Muscle layer of colon (tissue), 2 donors: ENCODE measurements at regions not wholly inside any gene's neighbourhood (a gene's known extent, or its start where the extent isn't known, plus 50 kb on each side); places are given as distances from the start of the nearest gene placed in this dataset.

Experiments
- H3K27ac ChIP-seq: one replicate; pipeline ENCODE4 v1.7.0; 2013; ENCODE audit warnings: low read depth, mild to moderate bottlenecking, low read length, moderate library complexity
- H3K27me3 ChIP-seq, 2 donors: one replicate each; pipeline ENCODE4 v1.7.0; 2013; ENCODE audit warnings: low read length in 2 of 2, mild to moderate bottlenecking in 2 of 2; ENCODE audit not compliant: insufficient read depth in 2 of 2, control insufficient read depth in 1 of 2
- H3K36me3 ChIP-seq: one replicate; pipeline ENCODE4 v1.7.0; 2013; ENCODE audit warnings: mild to moderate bottlenecking, low read length; ENCODE audit not compliant: insufficient read depth
- H3K4me1 ChIP-seq: one replicate; pipeline ENCODE4 v1.7.0; 2013; ENCODE audit warnings: mild to moderate bottlenecking, low read length; ENCODE audit not compliant: insufficient read depth
- H3K4me3 ChIP-seq, 2 donors: one replicate each; pipeline ENCODE4 v1.7.0; 2013; ENCODE audit warnings: low read length in 2 of 2, low read depth in 1 of 2, mild to moderate bottlenecking in 1 of 2, moderate library complexity in 1 of 2
- H3K9ac ChIP-seq: one replicate; pipeline ENCODE4 v1.7.0; 2013; ENCODE audit warnings: low read length
- H3K9me3 ChIP-seq: one replicate; pipeline ENCODE4 v1.7.0; 2013; ENCODE audit warnings: mild to moderate bottlenecking, low read length
- donor health status: abdominal sarcoma.
- donor health status: Adenocarcinoma of cecum.

DNA sequence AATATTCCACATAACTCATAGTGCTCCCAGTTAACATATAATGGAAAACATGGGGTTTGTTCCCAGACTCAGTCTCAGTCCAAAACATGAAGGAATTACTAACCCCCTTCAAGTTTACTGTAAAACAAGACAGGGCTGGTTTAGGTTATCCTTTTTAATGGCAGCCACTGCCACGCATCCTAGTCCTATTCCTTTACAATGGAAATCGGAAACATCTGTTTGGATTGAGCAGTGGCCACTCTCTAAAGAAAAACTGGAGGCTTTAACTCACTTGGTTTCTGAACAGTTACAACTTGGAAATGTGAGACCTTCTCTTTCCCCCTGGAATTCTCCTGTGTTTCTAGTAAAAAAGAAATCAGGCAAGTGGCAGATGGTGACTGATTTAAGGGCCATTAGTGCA lies 609.9 kb upstream of the ACO1 start:
- Histone ChIP-seq H3K27me3 (no peaks in the 10 kb centered on the region), H3K9me3 (no peaks in the 10 kb centered on the region), H3K27ac (no peak overlapping the region), H3K9ac (no peak overlapping the region), H3K4me3 (no peak overlapping the region), H3K4me1 (peaks cover 13% of the 10 kb centered on the region), H3K36me3 (no peaks in the 10 kb centered on the region)

DNA sequence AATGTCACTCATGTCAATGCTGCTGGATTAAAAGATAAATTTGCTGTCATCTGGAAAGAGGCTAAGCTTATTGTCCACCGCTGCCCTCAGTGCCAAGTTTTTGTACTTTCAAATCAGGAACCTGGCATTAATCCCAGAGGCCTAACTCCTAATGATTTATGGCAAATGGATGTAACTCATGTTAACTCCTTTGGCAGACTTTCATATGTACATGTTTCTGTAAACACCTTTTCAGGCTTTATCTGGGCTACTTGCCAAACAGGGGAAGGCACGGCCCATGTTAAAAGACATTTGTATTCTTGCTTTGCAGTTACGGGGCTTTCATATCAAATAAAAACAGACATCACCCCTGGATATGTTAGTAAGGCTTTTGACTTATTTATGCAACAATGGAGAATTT lies 608.0 kb upstream of the ACO1 start:
- no peaks in the 10 kb centered on the region for H3K9me3 ChIP-seq
- H3K9ac ChIP-seq: no peak overlapping the region
- peak overlapping the region; percentile 44 for H3K27ac ChIP-seq
- H3K4me3 ChIP-seq: no peak overlapping the region
- no peaks in the 10 kb centered on the region for H3K27me3 ChIP-seq
- no peaks in the 10 kb centered on the region for H3K36me3 ChIP-seq
- peaks cover 13% of the 10 kb centered on the region for H3K4me1 ChIP-seq

DNA sequence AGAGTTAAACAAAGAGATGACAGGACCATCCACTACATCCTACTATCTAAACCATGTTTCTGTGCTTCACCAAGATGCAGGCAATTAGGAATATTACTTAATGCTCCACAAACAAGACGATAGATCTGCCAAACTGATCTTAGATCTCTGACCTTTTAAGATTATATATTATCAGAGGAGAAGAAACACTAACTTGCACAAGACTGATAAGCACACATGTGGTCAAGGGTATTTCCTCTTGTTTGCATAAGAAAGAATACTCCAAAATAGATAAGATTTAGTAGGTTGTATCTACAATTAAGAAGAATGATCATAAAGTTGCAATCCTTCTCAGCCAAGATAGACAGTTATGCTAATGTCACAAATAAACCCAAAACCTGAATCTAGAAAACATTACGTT lies 601.0 kb upstream of the ACO1 start:
- no peaks in the 10 kb centered on the region for H3K27me3 ChIP-seq
- H3K9me3 ChIP-seq: no peaks in the 10 kb centered on the region
- H3K36me3 ChIP-seq: no peaks in the 10 kb centered on the region
- H3K4me1 ChIP-seq: no peaks in the 10 kb centered on the region
- H3K27ac ChIP-seq: no peak overlapping the region
- no peak overlapping the region for H3K9ac ChIP-seq
- no peak overlapping the region for H3K4me3 ChIP-seq

DNA sequence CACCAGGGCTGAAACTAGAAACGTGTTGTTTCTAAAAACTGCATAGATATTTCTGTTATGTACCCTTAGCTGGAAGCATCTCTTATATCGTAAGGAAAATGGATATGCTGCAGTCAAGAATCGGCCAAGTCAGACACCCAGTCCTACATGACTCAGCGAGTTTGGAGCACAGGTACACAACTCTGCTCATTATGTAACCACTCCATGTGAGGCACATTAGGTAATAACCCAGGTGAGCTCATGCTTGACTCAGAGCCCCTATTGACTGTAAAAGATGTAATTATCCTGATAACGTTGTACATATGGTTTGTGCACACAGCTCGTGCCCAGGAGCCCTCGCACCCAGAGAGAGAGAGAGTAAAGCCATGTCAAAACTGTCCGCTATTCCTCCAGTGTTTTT lies 593.7 kb upstream of the ACO1 start:
- H3K9me3 ChIP-seq: no peaks in the 10 kb centered on the region
- no peaks in the 10 kb centered on the region for H3K27me3 ChIP-seq
- H3K9ac ChIP-seq: no peak overlapping the region
- H3K4me1 ChIP-seq: no peaks in the 10 kb centered on the region
- H3K27ac ChIP-seq: no peak overlapping the region
- H3K36me3 ChIP-seq: no peaks in the 10 kb centered on the region
- H3K4me3 ChIP-seq: no peak overlapping the region

DNA sequence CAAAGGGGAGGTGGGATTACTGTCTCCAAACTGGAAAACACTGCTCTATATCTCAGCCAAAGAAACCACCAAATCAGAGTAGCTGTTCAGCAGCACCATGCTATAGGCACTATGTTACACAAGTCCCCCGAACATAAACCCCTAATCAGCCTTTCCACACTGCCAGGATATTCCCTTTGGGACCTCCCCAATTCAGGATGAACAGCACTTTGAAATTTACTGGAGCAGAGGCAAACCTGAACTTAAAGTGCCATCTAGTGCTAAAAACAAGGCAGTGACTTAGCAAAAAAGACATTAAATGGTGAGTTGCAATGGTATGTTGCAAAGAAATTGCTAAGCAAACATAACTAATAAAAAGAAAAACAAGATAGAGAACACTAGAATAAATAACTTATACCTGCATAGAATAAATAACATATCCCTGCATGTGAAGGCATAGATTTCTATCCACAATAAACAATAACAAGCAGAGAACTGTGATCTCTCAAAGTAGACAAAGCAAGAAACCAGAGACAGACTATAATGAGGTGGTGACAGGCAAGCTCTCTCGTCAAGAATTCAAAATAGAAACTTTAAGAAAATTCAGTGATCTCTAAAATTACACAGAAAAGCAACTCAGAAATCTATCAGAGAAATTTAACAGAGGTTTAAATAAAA lies 584.4 kb upstream of the ACO1 start:
- Histone ChIP-seq H3K4me1 (no peaks in the 10 kb centered on the region), H3K4me3 (no peak overlapping the region), H3K9ac (no peak overlapping the region), H3K9me3 (no peaks in the 10 kb centered on the region), H3K27ac (no peak overlapping the region), H3K27me3 (no peaks in the 10 kb centered on the region), H3K36me3 (no peaks in the 10 kb centered on the region)

DNA sequence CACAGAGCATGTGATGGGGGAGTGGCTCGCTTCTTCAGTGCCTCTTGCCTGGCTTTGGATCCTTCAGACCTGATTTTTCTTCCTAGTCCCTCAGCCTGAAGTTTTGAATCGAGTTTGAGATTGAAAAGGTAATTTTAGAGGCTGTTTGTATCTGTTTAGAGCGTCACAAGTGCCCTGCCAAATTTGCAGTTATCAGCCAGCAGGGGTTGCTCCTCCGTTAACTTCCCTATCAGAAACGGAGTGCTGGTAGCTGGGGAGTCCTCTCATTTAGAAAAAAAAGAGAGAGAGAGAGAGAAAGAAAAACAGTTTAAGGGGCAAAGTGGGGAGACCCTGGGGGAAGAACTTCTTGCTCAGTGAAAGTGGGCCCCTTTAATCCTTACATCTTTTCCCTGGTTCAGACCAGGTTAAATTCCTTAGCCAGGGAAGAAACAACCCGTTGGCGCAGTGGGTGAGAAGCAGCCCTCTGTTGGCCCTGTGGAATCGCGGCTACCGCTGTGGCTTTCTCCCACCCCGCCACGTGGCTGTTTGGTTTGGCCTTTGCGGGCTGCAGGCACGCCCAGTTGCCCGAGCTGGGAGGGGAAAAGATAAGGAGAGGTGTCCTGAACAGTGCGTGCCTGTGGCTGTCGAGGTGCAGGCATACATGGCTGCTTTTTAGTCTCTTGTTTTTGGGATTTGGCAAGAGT lies 576.7 kb upstream of the ACO1 start:
- Histone ChIP-seq H3K27ac (no peak overlapping the region), H3K4me1 (no peaks in the 10 kb centered on the region), H3K36me3 (no peaks in the 10 kb centered on the region), H3K27me3 (no peaks in the 10 kb centered on the region), H3K9ac (no peak overlapping the region), H3K9me3 (no peaks in the 10 kb centered on the region), H3K4me3 (no peak overlapping the region)

DNA sequence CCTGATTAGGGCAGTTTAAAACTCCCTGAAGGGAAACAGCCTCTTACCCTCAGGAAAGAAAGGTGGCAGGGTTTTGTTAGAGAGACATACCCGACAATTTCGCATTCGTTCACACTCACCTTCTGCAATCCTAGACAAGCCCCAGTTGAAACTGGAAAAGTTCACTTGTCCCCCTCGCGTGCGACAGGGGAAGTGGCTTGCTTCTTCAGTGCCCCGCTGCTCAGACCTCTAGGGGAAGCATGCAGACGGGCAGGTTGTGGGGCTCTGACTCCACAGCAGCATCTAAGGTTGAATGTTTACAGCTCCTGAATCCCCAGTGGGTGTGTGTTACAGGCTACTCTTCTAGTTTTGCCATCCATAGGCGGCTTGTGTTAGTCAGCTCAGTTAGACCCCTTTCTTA lies 575.7 kb upstream of the ACO1 start:
- Histone ChIP-seq H3K4me3 (no peak overlapping the region), H3K27me3 (no peaks in the 10 kb centered on the region), H3K27ac (no peak overlapping the region), H3K9me3 (no peaks in the 10 kb centered on the region), H3K9ac (no peak overlapping the region), H3K4me1 (no peaks in the 10 kb centered on the region), H3K36me3 (no peaks in the 10 kb centered on the region)

DNA sequence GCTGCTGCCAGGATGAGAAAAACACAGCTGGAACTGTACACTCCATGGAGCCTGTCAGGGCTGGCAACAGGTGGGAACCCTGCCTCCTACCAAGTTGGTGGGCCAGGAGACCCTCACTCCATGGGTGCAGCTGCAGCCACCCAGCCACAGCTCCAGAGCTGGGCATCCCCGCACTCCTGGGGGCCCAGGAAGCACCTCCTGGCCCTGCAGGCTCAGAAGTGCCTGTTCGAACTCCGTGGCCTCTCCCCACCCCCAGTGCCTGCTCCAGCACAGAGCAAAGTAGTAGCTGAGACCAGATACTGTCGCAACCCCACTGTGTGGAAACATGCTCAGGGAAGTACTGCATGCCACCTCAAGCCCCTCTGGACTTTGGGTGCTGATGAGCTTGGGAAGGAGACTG lies 564.0 kb upstream of the ACO1 start:
- H3K36me3 ChIP-seq: no peaks in the 10 kb centered on the region
- H3K4me3 ChIP-seq: no peak overlapping the region
- no peaks in the 10 kb centered on the region for H3K4me1 ChIP-seq
- H3K9me3 ChIP-seq: no peaks in the 10 kb centered on the region
- H3K27me3 ChIP-seq: no peaks in the 10 kb centered on the region
- no peak overlapping the region for H3K9ac ChIP-seq
- no peak overlapping the region for H3K27ac ChIP-seq

DNA sequence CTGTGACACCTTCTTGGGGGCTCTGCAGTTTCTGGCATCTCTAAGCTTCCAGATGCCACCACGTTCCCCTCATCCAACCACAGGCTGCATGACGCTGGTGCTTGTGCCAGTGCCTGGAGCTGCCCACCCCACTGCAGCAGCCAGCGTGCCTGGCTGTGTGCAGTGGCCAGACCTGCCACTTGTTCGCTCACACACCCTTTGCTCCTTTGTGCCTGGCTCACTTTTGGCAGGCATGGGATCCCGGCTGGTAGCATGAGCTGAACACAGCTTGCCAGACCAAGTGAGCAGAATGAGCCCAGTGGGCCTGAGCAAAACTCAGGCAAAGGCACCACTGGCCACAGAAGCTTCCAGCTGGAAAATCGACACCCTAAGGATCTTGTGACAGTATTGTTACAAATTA lies 562.9 kb upstream of the ACO1 start:
- Histone ChIP-seq H3K9ac (no peak overlapping the region), H3K9me3 (no peaks in the 10 kb centered on the region), H3K36me3 (no peaks in the 10 kb centered on the region), H3K27ac (no peak overlapping the region), H3K4me3 (no peak overlapping the region), H3K27me3 (no peaks in the 10 kb centered on the region), H3K4me1 (no peaks in the 10 kb centered on the region)

DNA sequence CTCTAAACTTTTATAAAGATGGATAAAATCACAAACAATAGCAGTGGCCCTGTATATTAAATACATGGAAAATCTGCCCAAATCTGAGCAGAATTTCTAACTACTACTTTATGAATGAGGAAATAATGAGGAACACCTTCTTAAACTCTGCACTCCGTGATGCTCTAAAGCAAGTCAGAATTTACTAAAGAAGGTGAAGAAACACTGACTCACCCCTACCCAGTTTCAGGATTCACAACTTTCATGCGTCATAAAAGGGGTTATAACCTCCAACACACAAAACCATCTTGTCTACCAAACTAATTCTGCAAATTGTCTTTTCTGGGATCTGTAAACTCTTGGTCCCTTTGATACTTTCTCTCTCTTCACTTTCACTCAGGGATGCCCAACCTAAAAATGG lies 561.1 kb upstream of the ACO1 start:
- Histone ChIP-seq H3K9me3 (no peaks in the 10 kb centered on the region), H3K4me3 (no peak overlapping the region), H3K27ac (no peak overlapping the region), H3K27me3 (no peaks in the 10 kb centered on the region), H3K4me1 (no peaks in the 10 kb centered on the region), H3K36me3 (no peaks in the 10 kb centered on the region), H3K9ac (no peak overlapping the region)

DNA sequence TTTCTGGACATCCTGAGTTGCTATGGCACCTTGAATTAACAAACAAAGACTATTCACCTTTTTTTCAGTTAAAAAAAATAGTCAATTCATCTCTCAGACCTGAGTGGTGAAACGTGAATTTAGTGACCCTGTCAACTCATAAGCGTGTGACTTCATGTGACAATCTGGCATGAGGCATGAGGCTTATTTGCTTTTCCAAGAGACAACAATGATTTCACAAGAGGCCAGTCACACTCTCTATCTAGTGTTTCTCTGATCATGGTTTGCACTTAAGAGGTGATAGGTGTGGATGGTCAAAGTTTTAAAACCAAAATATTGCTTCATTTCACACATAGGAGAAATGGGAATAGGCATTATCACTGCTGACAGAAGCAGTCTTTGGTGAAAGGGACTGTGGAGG lies 559.6 kb upstream of the ACO1 start:
- H3K36me3 ChIP-seq: no peaks in the 10 kb centered on the region
- no peak overlapping the region for H3K9ac ChIP-seq
- no peak overlapping the region for H3K4me3 ChIP-seq
- no peaks in the 10 kb centered on the region for H3K4me1 ChIP-seq
- H3K9me3 ChIP-seq: no peaks in the 10 kb centered on the region
- H3K27ac ChIP-seq: no peak overlapping the region
- H3K27me3 ChIP-seq: no peaks in the 10 kb centered on the region

DNA sequence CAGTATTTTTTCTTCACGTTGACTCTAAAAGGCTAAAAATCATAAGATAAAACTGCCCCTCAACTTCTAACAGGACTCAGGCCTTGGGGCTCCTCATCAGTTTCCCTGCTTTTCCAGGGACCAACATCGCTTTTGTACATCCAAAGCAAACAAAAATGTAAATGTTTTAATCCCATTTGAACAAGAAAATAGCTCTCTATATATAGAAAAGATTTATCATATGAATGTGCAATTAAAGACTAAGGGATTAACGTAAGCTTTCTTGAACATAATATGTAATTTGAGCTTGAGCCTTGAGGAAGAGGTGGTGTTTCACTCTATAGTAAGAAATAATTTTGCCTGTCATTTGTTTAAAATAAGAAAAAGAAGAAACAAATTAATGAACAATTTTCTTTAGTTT lies 547.2 kb upstream of the ACO1 start:
- Histone ChIP-seq H3K27me3 (no peaks in the 10 kb centered on the region), H3K4me3 (no peak overlapping the region), H3K4me1 (no peaks in the 10 kb centered on the region)

More for the DNA sequence above, 547.2 kb upstream of the ACO1 start:
- no peaks in the 10 kb centered on the region for H3K36me3 ChIP-seq
- H3K9me3 ChIP-seq: no peaks in the 10 kb centered on the region
- H3K9ac ChIP-seq: no peak overlapping the region
- no peak overlapping the region for H3K27ac ChIP-seq
